ENCODE measurements at regions not wholly inside any gene's neighbourhood (a gene's known extent, or its start where the extent isn't known, plus 50 kb on each side); places are given as distances from the start of the nearest gene placed in this dataset.

- TF ChIP-seq TAF1 (IDR thresholded peaks at IDR 0.05; ENCODE audit: borderline replicate concordance, insufficient read depth, low read length) (no peak), REST (IDR thresholded peaks at IDR 0.05; ENCODE audit: insufficient read depth in 1 of 2, low read depth in 2 of 2, low read length in 2 of 2) (no peak), FOXP2 (optimal IDR thresholded peaks at IDR 0.05; ENCODE audit: borderline replicate concordance, extremely low read depth, extremely low read length, insufficient read depth) (no peak), SIN3A (IDR thresholded peaks at IDR 0.05; ENCODE audit: borderline replicate concordance, insufficient read depth, low read length) (no peak), POLR2AphosphoS5 (IDR thresholded peaks at IDR 0.05; ENCODE audit: low read depth, low read length) (no peak)
Measured at GRCh38 chr11:95371153-95371552, 140.2 kb upstream of the SESN3 start.

GRCh38 chr11:95367726-95368125 lies 136.7 kb upstream of the SESN3 start:
- TF ChIP-seq POLR2AphosphoS5 (IDR thresholded peaks at IDR 0.05; ENCODE audit: low read depth, low read length) (no peak), FOXP2 (optimal IDR thresholded peaks at IDR 0.05; ENCODE audit: borderline replicate concordance, extremely low read depth, extremely low read length, insufficient read depth) (no peak), TAF1 (IDR thresholded peaks at IDR 0.05; ENCODE audit: borderline replicate concordance, insufficient read depth, low read length) (no peak), REST (IDR thresholded peaks at IDR 0.05; ENCODE audit: insufficient read depth in 1 of 2, low read depth in 2 of 2, low read length in 2 of 2) (no peak), SIN3A (IDR thresholded peaks at IDR 0.05; ENCODE audit: borderline replicate concordance, insufficient read depth, low read length) (no peak)

- no peak for TF ChIP-seq REST (IDR thresholded peaks at IDR 0.05; ENCODE audit: insufficient read depth in 1 of 2, low read depth in 2 of 2, low read length in 2 of 2)
- TF ChIP-seq SIN3A (IDR thresholded peaks at IDR 0.05; ENCODE audit: borderline replicate concordance, insufficient read depth, low read length) = no peak
- no peak for TF ChIP-seq POLR2AphosphoS5 (IDR thresholded peaks at IDR 0.05; ENCODE audit: low read depth, low read length)
- TF ChIP-seq TAF1 (IDR thresholded peaks at IDR 0.05; ENCODE audit: borderline replicate concordance, insufficient read depth, low read length) = no peak
- TF ChIP-seq FOXP2 (optimal IDR thresholded peaks at IDR 0.05; ENCODE audit: borderline replicate concordance, extremely low read depth, extremely low read length, insufficient read depth) = no peak
Measured at GRCh38 chr11:95365348-95365747, 134.3 kb upstream of the SESN3 start.

- TF ChIP-seq FOXP2 (optimal IDR thresholded peaks at IDR 0.05; ENCODE audit: borderline replicate concordance, extremely low read depth, extremely low read length, insufficient read depth) (no peak), POLR2AphosphoS5 (IDR thresholded peaks at IDR 0.05; ENCODE audit: low read depth, low read length) (no peak), SIN3A (IDR thresholded peaks at IDR 0.05; ENCODE audit: borderline replicate concordance, insufficient read depth, low read length) (no peak), REST (IDR thresholded peaks at IDR 0.05; ENCODE audit: insufficient read depth in 1 of 2, low read depth in 2 of 2, low read length in 2 of 2) (no peak), TAF1 (IDR thresholded peaks at IDR 0.05; ENCODE audit: borderline replicate concordance, insufficient read depth, low read length) (no peak)
Measured at GRCh38 chr11:95364324-95365295, 133.6 kb upstream of the SESN3 start.
